ENCODE measurements at regions not wholly inside any gene's neighbourhood (a gene's known extent, or its start where the extent isn't known, plus 50 kb on each side); places are given as distances from the start of the nearest gene placed in this dataset.

DNA sequence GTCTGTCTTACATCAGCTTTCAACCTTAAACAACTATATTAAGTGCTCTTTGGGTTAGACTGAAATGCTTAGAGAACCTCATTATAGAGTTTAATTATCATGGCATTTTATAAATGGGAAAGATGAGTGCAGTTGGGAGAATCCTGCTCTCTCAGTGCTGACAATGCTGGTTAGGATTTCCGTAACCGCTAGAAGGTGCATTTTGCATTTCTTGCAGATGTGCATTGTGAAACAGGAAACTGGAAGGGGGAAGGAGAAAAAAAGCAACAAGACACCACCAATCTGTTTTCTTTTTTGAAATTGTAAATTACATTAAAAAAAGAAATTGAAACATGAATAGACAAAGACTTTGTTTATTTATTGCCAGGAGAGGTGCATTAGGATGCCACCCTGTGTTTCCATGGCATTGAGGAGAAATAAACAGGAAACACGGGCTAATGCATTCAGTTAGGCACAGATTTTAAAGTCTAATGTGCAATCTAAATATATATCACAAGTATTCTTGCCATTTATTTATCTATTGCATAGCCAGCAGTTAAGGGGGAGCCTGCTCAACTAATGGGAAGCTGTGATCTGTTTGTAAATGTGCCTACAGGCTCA lies 478.9 kb downstream of the PSAT1 start:
- Histone ChIP-seq H3K27me3 (no peaks in the 10 kb centered on the region), H3K4me3 (no peak overlapping the region), H3K9me3 (no peaks in the 10 kb centered on the region), H3K27ac (no peak overlapping the region), H3K36me3 (no peaks in the 10 kb centered on the region), H3K4me1 (no peaks in the 10 kb centered on the region)
- DNase-seq, result no peak
- TF ChIP-seq, protein P1, sequence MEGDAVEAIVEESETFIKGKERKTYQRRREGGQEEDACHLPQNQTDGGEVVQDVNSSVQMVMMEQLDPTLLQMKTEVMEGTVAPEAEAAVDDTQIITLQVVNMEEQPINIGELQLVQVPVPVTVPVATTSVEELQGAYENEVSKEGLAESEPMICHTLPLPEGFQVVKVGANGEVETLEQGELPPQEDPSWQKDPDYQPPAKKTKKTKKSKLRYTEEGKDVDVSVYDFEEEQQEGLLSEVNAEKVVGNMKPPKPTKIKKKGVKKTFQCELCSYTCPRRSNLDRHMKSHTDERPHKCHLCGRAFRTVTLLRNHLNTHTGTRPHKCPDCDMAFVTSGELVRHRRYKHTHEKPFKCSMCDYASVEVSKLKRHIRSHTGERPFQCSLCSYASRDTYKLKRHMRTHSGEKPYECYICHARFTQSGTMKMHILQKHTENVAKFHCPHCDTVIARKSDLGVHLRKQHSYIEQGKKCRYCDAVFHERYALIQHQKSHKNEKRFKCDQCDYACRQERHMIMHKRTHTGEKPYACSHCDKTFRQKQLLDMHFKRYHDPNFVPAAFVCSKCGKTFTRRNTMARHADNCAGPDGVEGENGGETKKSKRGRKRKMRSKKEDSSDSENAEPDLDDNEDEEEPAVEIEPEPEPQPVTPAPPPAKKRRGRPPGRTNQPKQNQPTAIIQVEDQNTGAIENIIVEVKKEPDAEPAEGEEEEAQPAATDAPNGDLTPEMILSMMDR (IDR thresholded peaks at IDR 0.05), result no peak
- no peak for TF ChIP-seq POLR2A (IDR thresholded peaks at IDR 0.05)
- intact Hi-C loops (cut with DNase I; ENCODE audit: low total_unique reads), result no loop called here

DNA sequence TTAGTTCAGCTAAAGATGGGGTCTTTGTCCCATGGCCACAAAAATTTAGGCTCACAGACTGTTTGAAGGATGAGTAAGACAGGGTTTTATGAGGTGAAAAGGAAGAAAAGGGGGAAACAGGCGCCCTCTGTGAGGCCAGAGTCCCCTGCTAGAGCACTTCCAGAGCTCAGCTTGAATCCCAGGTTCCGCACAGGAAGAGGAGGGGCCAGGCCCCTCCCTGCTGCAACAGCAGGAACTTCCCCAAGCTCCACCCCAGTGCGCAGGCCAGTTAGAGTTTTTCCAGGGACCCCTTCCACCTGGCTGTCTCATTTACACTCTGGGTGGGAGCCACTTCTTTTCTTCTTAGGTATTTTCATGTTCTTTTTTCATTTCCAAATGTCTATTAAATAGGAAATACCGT lies 480.8 kb downstream of the PSAT1 start:
- intact Hi-C loops (cut with DNase I; ENCODE audit: low total_unique reads), result no loop called here
- no peak overlapping the region for H3K27ac ChIP-seq
- TF ChIP-seq POLR2A (IDR thresholded peaks at IDR 0.05), result no peak
- TF ChIP-seq, protein P1 (IDR thresholded peaks at IDR 0.05), result no peak
- H3K4me1 ChIP-seq, result no peaks in the 10 kb centered on the region
- DNase-seq, result no peak
- no peak overlapping the region for H3K4me3 ChIP-seq
- H3K27me3 ChIP-seq, result no peaks in the 10 kb centered on the region
- no peaks in the 10 kb centered on the region for H3K9me3 ChIP-seq
- no peaks in the 10 kb centered on the region for H3K36me3 ChIP-seq

DNA sequence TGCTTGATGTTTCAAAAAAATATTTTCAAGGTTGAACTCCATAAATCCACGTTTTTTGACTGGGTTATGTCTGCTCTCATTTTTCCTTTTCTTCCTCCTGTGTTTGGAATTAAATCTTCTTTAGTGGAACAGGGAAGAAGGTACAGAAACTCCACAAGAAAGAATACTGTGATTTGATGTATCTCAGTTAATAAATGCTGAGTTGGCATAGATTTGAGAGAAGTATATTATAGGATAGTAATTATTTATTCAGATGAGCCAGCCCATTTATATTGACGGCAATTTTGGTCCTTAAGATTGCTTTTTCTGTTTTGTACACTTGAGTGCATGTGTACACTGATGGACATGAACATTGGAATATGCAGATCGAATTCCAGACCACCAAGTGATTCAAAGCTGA lies 481.4 kb downstream of the PSAT1 start:
- intact Hi-C loops (cut with DNase I; ENCODE audit: low total_unique reads), result no loop called here
- no peak for DNase-seq
- no peak for TF ChIP-seq POLR2A (IDR thresholded peaks at IDR 0.05)
- TF ChIP-seq, protein P1 (IDR thresholded peaks at IDR 0.05), result no peak
- Histone ChIP-seq H3K4me3 (no peak overlapping the region), H3K4me1 (no peaks in the 10 kb centered on the region), H3K27ac (no peak overlapping the region), H3K36me3 (no peaks in the 10 kb centered on the region), H3K27me3 (no peaks in the 10 kb centered on the region), H3K9me3 (no peaks in the 10 kb centered on the region)

DNA sequence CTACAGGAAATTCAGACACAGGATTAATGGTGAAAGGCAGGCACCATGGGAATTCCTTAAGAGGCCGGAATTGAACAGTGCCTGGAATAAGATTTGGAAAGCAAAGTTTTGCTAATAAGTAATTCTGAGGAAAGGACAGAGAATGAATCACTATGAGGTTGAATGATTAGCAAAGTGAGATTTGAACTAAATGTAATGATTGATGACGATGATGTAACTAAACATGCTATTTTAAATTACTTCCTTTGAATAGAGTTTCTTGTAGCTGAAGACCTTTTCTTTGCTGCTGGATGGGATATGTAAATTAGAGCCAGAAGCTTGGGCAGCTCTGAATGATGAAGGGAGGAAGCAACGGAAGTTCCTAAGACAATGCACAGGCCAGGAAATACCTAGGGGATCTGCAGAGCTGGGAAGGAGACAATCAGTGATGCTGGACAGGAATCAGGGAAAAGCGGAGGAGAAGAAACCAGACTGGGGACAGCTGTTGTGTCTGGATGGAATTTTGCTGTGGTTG lies 482.0 kb downstream of the PSAT1 start:
- TF ChIP-seq, protein P1 (IDR thresholded peaks at IDR 0.05), result no peak
- TF ChIP-seq POLR2A (IDR thresholded peaks at IDR 0.05), result no peak
- H3K4me1 ChIP-seq, result no peaks in the 10 kb centered on the region
- no peak overlapping the region for H3K4me3 ChIP-seq
- intact Hi-C loops (cut with DNase I; ENCODE audit: low total_unique reads), result no loop called here
- no peaks in the 10 kb centered on the region for H3K9me3 ChIP-seq
- no peaks in the 10 kb centered on the region for H3K36me3 ChIP-seq
- H3K27ac ChIP-seq, result no peak overlapping the region
- no peaks in the 10 kb centered on the region for H3K27me3 ChIP-seq
- no peak for DNase-seq

DNA sequence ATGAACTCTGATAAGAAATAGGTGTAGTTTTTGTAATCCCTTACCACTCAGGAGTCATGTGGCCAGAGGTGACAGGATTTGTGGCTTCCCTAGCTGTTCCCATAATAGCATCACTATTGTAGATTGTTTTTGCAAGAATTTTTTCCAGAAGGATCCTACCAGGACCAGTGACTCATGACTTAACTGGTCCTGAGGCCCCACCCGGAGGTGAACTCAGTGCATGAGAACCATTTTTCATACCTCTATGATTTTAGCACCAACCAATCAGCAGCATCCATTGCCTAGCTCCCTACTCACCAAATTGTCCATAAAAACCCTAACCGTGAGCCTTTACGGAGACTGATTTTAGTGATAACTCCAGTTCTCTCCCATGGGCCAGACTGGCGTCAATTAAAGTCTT lies 484.8 kb downstream of the PSAT1 start:
- no peaks in the 10 kb centered on the region for H3K36me3 ChIP-seq
- H3K27ac ChIP-seq, result no peak overlapping the region
- intact Hi-C loops (cut with DNase I; ENCODE audit: low total_unique reads), result no loop called here
- no peak for TF ChIP-seq POLR2A (IDR thresholded peaks at IDR 0.05)
- TF ChIP-seq, protein P1 (IDR thresholded peaks at IDR 0.05), result no peak
- no peaks in the 10 kb centered on the region for H3K4me1 ChIP-seq
- H3K4me3 ChIP-seq, result no peak overlapping the region
- no peak for DNase-seq
- no peaks in the 10 kb centered on the region for H3K27me3 ChIP-seq
- no peaks in the 10 kb centered on the region for H3K9me3 ChIP-seq

Measured in uterus (tissue), 3 donors.